Endothelial cell of umbilical vein (primary cell): ENCODE measurements at regions not wholly inside any gene's neighbourhood (a gene's known extent, or its start where the extent isn't known, plus 50 kb on each side); places are given as distances from the start of the nearest gene placed in this dataset.

Source experiments
- BruUV-seq: library from RNA; stranded (reverse); fragments of 400-500 nt; replicated peaks from 2 replicates; lab custom pipeline; 2021; lab: Mats Ljungman, UMichigan
- CTCF ChIA-PET: fragments of 300-600, 350-600 bp; sonication (Branson Sonifier 250); formaldehyde crosslinking; loops from one replicate; lab custom pipeline; 2021; ENCODE audit warnings: antibody characterized with exemption, inconsistent platforms; lab: Charles Lee
- POLR2A ChIA-PET: fragments of 300-600, 350-600 bp; sonication (Branson Sonifier 250); formaldehyde crosslinking; loops from one replicate; lab custom pipeline; 2021; ENCODE audit warnings: antibody characterized with exemption, inconsistent platforms; lab: Charles Lee
- DNase-seq: peaks from one replicate; pipeline ENCODE4 v3.0.0-alpha.2; 2011; ENCODE audit warnings: low read depth, low spot score
- FAIRE-seq: peaks from 2 replicates; lab custom pipeline; 2011; peaks lifted over from hg19 to GRCh38; lab: Jason Lieb, UNC
- H2AFZ ChIP-seq: 2 replicates; pipeline ENCODE4 v1.6.0; 2012; ENCODE audit warnings: low read depth, low read length, control low read depth, inconsistent platforms
- H3K27ac ChIP-seq: 2 replicates; pipeline ENCODE4 v1.5.1; 2011; ENCODE audit warnings: low read depth, mild to moderate bottlenecking, control low read depth, low read length, moderate library complexity; ENCODE audit not compliant: insufficient read depth
- H3K27me3 ChIP-seq, 2 experiments: 2 replicates each; pipeline versions ENCODE4 v1.6.0 to v1.6.1; 2011; ENCODE audit warnings: low read length in 2 of 2, mixed read lengths in 1 of 2; ENCODE audit not compliant: control insufficient read depth in 2 of 2, insufficient read depth in 2 of 2
- H3K36me3 ChIP-seq, 2 experiments: 2 replicates in 1 of 2; 3 replicates in 1 of 2; pipeline ENCODE4 v1.5.1; 2011; ENCODE audit warnings: low read length in 2 of 2, mild to moderate bottlenecking in 1 of 2, moderate library complexity in 1 of 2; ENCODE audit not compliant: control insufficient read depth in 2 of 2, insufficient read depth in 2 of 2; ENCODE audit errors: extremely low read depth in 1 of 2
- H3K4me1 ChIP-seq: 3 replicates; pipeline ENCODE4 v1.5.1; 2011; ENCODE audit warnings: mild to moderate bottlenecking, low read length; ENCODE audit not compliant: control insufficient read depth, insufficient read depth; ENCODE audit errors: extremely low read depth
- H3K4me2 ChIP-seq: 2 replicates; pipeline ENCODE4 v1.6.1; 2011; ENCODE audit warnings: low read length, control low read depth, mixed read lengths; ENCODE audit not compliant: insufficient read depth
- H3K4me3 ChIP-seq, 3 experiments: fragments of 200-600 bp in 1 of 3; sonication (generic), shearing (Covaris generic) in 1 of 3; replicated peaks in 1 of 3; 2 replicates each; pipeline ENCODE4 v1.5.1; 2011 to 2016; ENCODE audit warnings: control low read depth in 3 of 3, low read length in 3 of 3, mild to moderate bottlenecking in 2 of 3, inconsistent platforms in 1 of 3, low read depth in 1 of 3, moderate library complexity in 1 of 3; ENCODE audit not compliant: insufficient read depth in 1 of 3
- H3K79me2 ChIP-seq: 2 replicates; pipeline ENCODE4 v1.6.0; 2012; ENCODE audit warnings: low read length, inconsistent platforms; ENCODE audit not compliant: control insufficient read depth, insufficient read depth
- H3K9ac ChIP-seq: replicated peaks from 2 replicates; pipeline ENCODE3; 2011; ENCODE audit warnings: low read length, control low read depth; ENCODE audit not compliant: insufficient read depth; ENCODE audit errors: extremely low read depth
- H3K9me1 ChIP-seq: replicated peaks from 3 replicates; pipeline ENCODE4 v1.6.0; 2011; ENCODE audit warnings: mild to moderate bottlenecking, low read length; ENCODE audit not compliant: control insufficient read depth, insufficient read depth; ENCODE audit errors: extremely low read depth
- H3K9me3 ChIP-seq: replicated peaks from 2 replicates; pipeline ENCODE4 v1.5.1; 2012; ENCODE audit warnings: low read length, inconsistent platforms; ENCODE audit not compliant: control insufficient read depth, insufficient read depth
- H4K20me1 ChIP-seq: replicated peaks from 2 replicates; pipeline ENCODE3; 2011; ENCODE audit warnings: mild to moderate bottlenecking, low read length; ENCODE audit not compliant: control insufficient read depth, insufficient read depth; ENCODE audit errors: extremely low read depth
- EZH2 ChIP-seq: IDR thresholded peaks from 2 replicates; pipeline ENCODE4 v1.6.1; 2012; ENCODE audit warnings: borderline replicate concordance, low read depth, mild to moderate bottlenecking, moderate library complexity, low read length, inconsistent platforms; ENCODE audit not compliant: severe bottlenecking
- FOS ChIP-seq: IDR thresholded peaks from 2 replicates; pipeline ENCODE4 v1.6.1; 2011; ENCODE audit warnings: mild to moderate bottlenecking, low read length, moderate library complexity, borderline replicate concordance; ENCODE audit not compliant: insufficient read depth
- GATA2 ChIP-seq: IDR thresholded peaks from 2 replicates; pipeline ENCODE4 v1.7.0; 2011; ENCODE audit warnings: low read depth, mild to moderate bottlenecking, moderate library complexity, mixed read lengths, low read length; ENCODE audit not compliant: insufficient read length, insufficient read depth
- JUN ChIP-seq: IDR thresholded peaks from 2 replicates; pipeline ENCODE4 v1.6.1; 2011; ENCODE audit warnings: borderline replicate concordance, low read depth; ENCODE audit not compliant: insufficient read length, insufficient read depth
- MAX ChIP-seq: IDR thresholded peaks from 2 replicates; pipeline ENCODE4 v1.6.1; 2011; ENCODE audit not compliant: insufficient read depth, insufficient read length
- MYC ChIP-seq: IDR thresholded peaks from one replicate; pipeline ENCODE4 v1.6.1; 2011; ENCODE audit warnings: mild to moderate bottlenecking, low read depth, low read length
- POLR2A ChIP-seq: IDR thresholded peaks from 2 replicates; pipeline ENCODE4 v1.6.1; 2012; ENCODE audit warnings: low read depth, mild to moderate bottlenecking, control low read depth, low read length
- POLR2AphosphoS5 ChIP-seq: IDR thresholded peaks from 2 replicates; pipeline ENCODE4 v1.6.1; 2012; ENCODE audit warnings: low read depth, mild to moderate bottlenecking, control low read depth, low read length, moderate library complexity; ENCODE audit not compliant: insufficient read depth
- dilution Hi-C: fragments of 300-500 bp; cut with MboI; formaldehyde crosslinking; loops from one replicate; pipeline ENCODE4 v1.15.0; 2019; ENCODE audit warnings: low sequenced_read_pairs; ENCODE audit not compliant: extremely low pct_ligation_motif_present
- intact Hi-C: fragments of 100-400 bp; cut with micrococcal nuclease; formaldehyde crosslinking; loops from one replicate; pipeline ENCODE4 v1.10.0; 2022
- TF ChIP-seq, protein P1 (sequence below), 2 donors: IDR thresholded peaks; 1 replicate in 1 of 2; 2 replicates in 1 of 2; pipeline ENCODE4 v1.5.1; 2011; ENCODE audit warnings: low read length in 2 of 2, mild to moderate bottlenecking in 2 of 2, moderate library complexity in 2 of 2, control low read depth in 1 of 2, inconsistent platforms in 1 of 2, low read depth in 1 of 2; ENCODE audit not compliant: insufficient read depth in 1 of 2; ENCODE audit errors: extremely low read depth in 1 of 2

GRCh38 chr20:19942611-19943010 is 74.6 kb upstream of the NAA20 start:
- peaks cover 8 to 13% of the 10 kb centered on the region in 2 experiments for H3K36me3 ChIP-seq
- no peaks in the 10 kb centered on the region for H4K20me1 ChIP-seq
- no peak for FAIRE-seq
- H3K79me2 ChIP-seq = peaks cover 9% of the 10 kb centered on the region
- no peak overlapping the region for H3K4me2 ChIP-seq
- peaks cover 26% of the 10 kb centered on the region for H3K4me1 ChIP-seq
- intact Hi-C loops (no loop called here), dilution Hi-C loops (no loop called here)
- TF ChIP-seq MAX (no peak), MYC (no peak), POLR2A (no peak), EZH2 (no peak), JUN (no peak), FOS (no peak), GATA2 (no peak), POLR2AphosphoS5 (no peak)
- TF ChIP-seq, protein P1, sequence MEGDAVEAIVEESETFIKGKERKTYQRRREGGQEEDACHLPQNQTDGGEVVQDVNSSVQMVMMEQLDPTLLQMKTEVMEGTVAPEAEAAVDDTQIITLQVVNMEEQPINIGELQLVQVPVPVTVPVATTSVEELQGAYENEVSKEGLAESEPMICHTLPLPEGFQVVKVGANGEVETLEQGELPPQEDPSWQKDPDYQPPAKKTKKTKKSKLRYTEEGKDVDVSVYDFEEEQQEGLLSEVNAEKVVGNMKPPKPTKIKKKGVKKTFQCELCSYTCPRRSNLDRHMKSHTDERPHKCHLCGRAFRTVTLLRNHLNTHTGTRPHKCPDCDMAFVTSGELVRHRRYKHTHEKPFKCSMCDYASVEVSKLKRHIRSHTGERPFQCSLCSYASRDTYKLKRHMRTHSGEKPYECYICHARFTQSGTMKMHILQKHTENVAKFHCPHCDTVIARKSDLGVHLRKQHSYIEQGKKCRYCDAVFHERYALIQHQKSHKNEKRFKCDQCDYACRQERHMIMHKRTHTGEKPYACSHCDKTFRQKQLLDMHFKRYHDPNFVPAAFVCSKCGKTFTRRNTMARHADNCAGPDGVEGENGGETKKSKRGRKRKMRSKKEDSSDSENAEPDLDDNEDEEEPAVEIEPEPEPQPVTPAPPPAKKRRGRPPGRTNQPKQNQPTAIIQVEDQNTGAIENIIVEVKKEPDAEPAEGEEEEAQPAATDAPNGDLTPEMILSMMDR (IDR thresholded peaks at IDR 0.05; ENCODE audit: extremely low read depth in 1 of 2, insufficient read depth in 1 of 2, low read depth in 1 of 2, low read length in 2 of 2) = no peak
- no peak overlapping the region for H3K27ac ChIP-seq
- no peaks in the 10 kb centered on the region for H3K9me3 ChIP-seq
- H3K9me1 ChIP-seq = no peaks in the 10 kb centered on the region
- H2AFZ ChIP-seq = no peak overlapping the region
- no peak overlapping the region for H3K9ac ChIP-seq
- ChIA-PET POLR2A (interaction anchor here (0.7 kb wide), 1 partner anchor 50 kb away, joined by 3 read pairs; no protein-coding TSS in a partner anchor), CTCF (interaction anchor here (1.2 kb wide), 1 partner anchor 9 kb away, joined by 3 read pairs; no protein-coding TSS in a partner anchor)
- DNase-seq = no peak
- H3K4me3 ChIP-seq = no peak overlapping the region
- no TSS peak for BruUV-seq
- H3K27me3 ChIP-seq = no peaks in the 10 kb centered on the region
